SK-N-SH treated with all-trans-retinoic acid at 6 μM for 48 hours (cell line): ENCODE measurements at regions not wholly inside any gene's neighbourhood (a gene's known extent, or its start where the extent isn't known, plus 50 kb on each side); places are given as distances from the start of the nearest gene placed in this dataset.

Source experiments
- BACH2 ChIP-seq: fragments of 250-450 bp; sonication (Bioruptor Pico); IDR thresholded peaks from 2 replicates; pipeline ENCODE4 v1.9.0; 2021; ENCODE audit warnings: mild to moderate bottlenecking, borderline replicate concordance
- OSR1 ChIP-seq: fragments of 250-450 bp; sonication (Bioruptor Pico); IDR thresholded peaks from 2 replicates; pipeline ENCODE4 v1.8.0; 2022; ENCODE audit warnings: moderate library complexity, mild to moderate bottlenecking, inconsistent platforms
- TSHZ2 ChIP-seq: fragments of 250-450 bp; sonication (Bioruptor Pico); IDR thresholded peaks from 2 replicates; pipeline ENCODE4 v1.5.0; 2020; ENCODE audit warnings: mild to moderate bottlenecking, moderate library complexity
- ZC3H10 ChIP-seq: fragments of 250-450 bp; sonication (Bioruptor Pico); IDR thresholded peaks from 2 replicates; pipeline ENCODE4 v1.5.1; 2021; ENCODE audit warnings: mild to moderate bottlenecking, moderate library complexity
- ZFP3 ChIP-seq: fragments of 250-450 bp; sonication (Bioruptor Pico); IDR thresholded peaks from 2 replicates; pipeline ENCODE4 v1.5.0; 2020; ENCODE audit warnings: mild to moderate bottlenecking, moderate library complexity
- ZNF8 ChIP-seq: fragments of 450-650 bp; formaldehyde crosslinking; IDR thresholded peaks from 2 replicates; pipeline ENCODE4 v1.5.0; 2020; ENCODE audit warnings: mild to moderate bottlenecking, moderate library complexity
- TF ChIP-seq, protein P1 (sequence below): fragments of 250-450 bp; sonication (Bioruptor Pico); IDR thresholded peaks from 2 replicates; pipeline ENCODE4 v1.5.1; 2021; ENCODE audit warnings: mild to moderate bottlenecking, moderate library complexity

DNA sequence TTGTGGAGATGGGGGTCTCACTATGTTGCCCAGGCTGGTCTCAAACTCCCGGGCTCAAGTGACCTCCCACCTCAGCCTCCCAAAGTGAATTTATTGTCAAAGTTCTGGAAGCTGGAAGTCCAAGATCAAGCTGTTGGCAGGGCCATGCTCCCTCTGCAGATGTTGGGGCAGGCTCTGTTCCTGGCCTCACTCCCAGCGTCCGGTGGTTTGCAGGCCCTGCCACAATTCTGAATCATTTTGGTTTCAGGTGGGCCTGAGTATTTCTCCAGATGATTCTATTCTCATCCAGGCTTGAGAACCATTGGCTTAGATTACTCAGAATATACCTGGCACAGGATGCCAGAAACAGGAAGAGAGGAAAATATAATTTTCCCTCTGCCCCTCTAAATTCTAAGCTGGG, 737.4 kb downstream of the TNS3 start:
- TF ChIP-seq BACH2 (CRISPR knock-in tag), result no peak
- no peak for TF ChIP-seq ZC3H10
- no peak for TF ChIP-seq OSR1
- TF ChIP-seq ZNF8, result no peak
- TF ChIP-seq, protein P1, sequence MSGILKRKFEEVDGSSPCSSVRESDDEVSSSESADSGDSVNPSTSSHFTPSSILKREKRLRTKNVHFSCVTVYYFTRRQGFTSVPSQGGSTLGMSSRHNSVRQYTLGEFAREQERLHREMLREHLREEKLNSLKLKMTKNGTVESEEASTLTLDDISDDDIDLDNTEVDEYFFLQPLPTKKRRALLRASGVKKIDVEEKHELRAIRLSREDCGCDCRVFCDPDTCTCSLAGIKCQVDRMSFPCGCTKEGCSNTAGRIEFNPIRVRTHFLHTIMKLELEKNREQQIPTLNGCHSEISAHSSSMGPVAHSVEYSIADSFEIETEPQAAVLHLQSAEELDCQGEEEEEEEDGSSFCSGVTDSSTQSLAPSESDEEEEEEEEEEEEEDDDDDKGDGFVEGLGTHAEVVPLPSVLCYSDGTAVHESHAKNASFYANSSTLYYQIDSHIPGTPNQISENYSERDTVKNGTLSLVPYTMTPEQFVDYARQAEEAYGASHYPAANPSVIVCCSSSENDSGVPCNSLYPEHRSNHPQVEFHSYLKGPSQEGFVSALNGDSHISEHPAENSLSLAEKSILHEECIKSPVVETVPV (CRISPR knock-in tag), result no peak
- TF ChIP-seq TSHZ2, result no peak
- TF ChIP-seq ZFP3 (CRISPR knock-in tag), result no peak
